GM19023 (cell line): ENCODE measurements at regions not wholly inside any gene's neighbourhood (a gene's known extent, or its start where the extent isn't known, plus 50 kb on each side); places are given as distances from the start of the nearest gene placed in this dataset.

Experiments
- ATAC-seq: cut with Tn5 transposase; IDR thresholded peaks from one replicate; pipeline ENCODE4 v1.9.1; 2021; ENCODE audit warnings: mild to moderate bottlenecking, moderate library complexity; ENCODE audit not compliant: unreplicated experiment

- no peak for ATAC-seq
These were observed 1141.3 kb downstream of the BRINP3 start for GRCh38 chr1:189336115-189337100.

- ATAC-seq = no peak
These were observed 1128.1 kb downstream of the BRINP3 start for GRCh38 chr1:189349607-189350006.

- ATAC-seq = no peak
These were observed 1126.6 kb downstream of the BRINP3 start for GRCh38 chr1:189350983-189351616.

DNA sequence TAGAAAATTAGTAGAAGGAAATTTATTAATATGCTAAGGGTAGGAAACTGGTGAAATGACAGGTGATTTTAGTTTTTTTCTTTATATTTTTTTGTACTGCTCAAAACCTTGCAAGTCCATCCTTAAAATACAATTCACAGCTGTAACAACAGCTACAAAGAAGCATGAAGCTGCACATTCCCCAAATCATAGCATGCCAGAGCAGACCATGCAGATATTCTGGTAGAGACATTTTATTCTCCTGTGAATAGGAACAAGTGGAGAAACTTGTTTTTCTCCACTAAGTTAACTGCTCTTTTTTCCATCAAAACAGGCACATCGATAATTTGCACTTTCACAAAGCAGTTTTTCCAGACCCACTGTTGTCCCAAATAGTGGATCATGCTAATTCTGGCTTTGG is 1125.7 kb downstream of the BRINP3 start:
- ATAC-seq = no peak

DNA sequence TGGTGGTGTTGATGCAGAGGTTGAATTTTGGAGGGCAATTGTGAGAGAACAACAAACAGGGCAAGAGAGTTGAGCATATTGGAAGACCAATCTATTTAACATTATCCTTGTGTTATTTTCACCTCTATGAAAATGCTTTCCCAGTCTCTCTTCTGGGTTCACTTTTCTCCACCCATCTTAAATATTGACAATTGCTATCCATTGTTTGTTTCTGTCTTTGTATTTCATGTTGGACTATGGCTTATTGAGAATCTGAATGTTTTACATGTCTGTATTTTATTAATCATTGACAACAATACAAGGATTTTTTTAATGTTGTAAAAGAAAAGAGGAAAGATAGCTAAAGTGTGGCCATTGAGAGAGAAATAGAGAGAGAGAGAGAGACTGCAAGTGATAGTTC is 1121.5 kb downstream of the BRINP3 start:
- no peak for ATAC-seq

- ATAC-seq = no peak
These were observed 1120.3 kb downstream of the BRINP3 start for GRCh38 chr1:189357317-189357716.

GRCh38 chr1:189369612-189370011 is 1108.1 kb downstream of the BRINP3 start:
- no peak for ATAC-seq

DNA sequence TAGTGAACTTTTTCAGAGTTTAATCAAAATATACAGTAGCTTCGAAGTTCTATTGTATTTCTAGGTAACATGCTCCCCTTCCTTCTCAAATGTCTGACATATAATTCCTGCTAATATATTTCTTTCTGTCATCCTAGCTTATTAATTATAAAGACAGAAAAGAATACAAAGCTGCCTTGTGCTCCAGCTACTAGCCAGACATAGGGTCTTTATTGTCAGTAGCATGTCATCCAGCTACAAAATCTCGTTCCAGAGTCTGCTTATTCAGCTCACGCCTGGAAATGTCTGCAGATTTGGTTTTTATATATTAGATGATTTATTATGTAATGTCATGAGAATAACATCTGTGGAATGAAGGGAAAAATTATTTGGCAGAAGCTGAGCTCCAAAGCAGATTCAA is 1102.8 kb downstream of the BRINP3 start:
- ATAC-seq = no peak

- no peak for ATAC-seq
These were observed 1072.2 kb downstream of the BRINP3 start for GRCh38 chr1:189405419-189405818.

- no peak for ATAC-seq
These were observed 1067.9 kb downstream of the BRINP3 start for GRCh38 chr1:189409774-189410173.

GRCh38 chr1:189424746-189425331 is 1052.8 kb downstream of the BRINP3 start:
- ATAC-seq = no peak

GRCh38 chr1:189429610-189430009 is 1048.1 kb downstream of the BRINP3 start:
- ATAC-seq = no peak

- no peak for ATAC-seq
These were observed 1046.2 kb downstream of the BRINP3 start for GRCh38 chr1:189431447-189431846.

DNA sequence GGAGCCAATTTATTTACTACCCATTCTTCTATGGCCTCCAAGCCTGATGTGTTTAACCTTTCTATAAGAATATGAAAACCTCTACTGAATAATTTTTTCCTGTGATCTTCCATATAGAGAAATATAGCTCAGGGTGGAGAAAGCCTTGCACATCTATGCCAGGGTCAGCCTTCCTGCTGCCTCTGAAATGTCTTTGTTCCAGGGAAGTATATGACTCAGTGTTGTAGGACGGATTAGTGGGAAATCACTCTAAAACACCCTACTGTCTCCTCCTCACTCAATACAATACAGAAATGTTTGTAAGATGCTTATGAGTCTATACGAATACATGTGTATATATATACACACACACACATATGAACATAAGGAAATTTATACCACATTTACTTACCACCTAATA is 1044.9 kb downstream of the BRINP3 start:
- no peak for ATAC-seq

DNA sequence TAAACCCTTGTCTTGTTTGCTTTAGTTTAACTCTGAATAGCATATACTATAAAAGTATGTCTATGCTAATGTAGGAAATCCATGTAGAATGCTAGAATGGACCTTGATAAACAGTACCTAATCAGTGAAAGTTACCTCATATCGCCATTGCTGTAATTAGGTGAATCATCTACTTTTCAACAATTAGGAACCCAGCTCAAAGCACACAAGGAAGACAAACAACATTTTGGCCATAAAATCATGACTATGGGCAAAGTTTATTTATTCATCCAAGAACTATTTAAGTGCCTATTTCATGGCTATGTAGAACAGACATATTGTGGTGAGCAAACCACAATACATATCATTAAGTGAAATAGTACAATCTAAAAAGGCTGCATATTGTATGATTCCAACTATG is 1043.2 kb downstream of the BRINP3 start:
- ATAC-seq = no peak

- no peak for ATAC-seq
These were observed 1042.3 kb downstream of the BRINP3 start for GRCh38 chr1:189435398-189435797.

DNA sequence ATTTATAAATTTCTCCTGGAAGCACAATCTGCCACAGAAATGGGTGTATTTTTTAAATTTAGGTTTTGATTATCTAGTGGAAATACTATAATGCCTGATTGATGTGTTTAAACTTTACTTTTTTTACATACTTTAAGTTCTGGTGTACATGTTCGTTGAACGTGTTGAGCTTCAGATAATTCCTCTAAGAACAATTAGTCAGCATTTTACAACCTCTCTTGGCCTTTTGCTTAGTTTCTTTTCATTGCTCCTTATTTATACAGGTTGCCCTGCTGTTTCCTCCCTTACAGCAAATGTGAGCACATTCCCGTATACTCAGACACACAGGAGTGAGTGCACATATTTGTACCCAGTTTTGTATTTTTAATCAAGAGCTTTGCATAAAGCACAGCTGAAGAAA is 1038.9 kb downstream of the BRINP3 start:
- no peak for ATAC-seq

DNA sequence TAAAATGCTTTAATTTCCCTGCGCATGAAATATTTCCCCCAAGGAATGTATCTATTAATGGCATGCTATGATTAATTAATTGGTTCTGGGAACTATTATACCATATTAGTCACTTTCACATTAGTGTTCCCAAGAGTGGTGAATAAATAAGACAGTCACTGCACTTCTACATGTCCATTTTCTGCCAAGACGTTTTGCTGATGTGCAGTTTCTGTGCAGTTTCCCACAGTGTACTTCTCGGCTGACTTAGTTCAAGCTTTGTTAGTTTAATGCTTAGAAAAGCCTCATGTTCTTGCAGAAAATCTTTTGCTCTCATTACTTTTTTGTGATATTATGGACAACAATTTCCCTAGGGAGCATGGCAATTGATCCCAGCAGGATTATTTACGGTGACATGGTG is 1014.5 kb downstream of the BRINP3 start:
- ATAC-seq = no peak

GRCh38 chr1:189496768-189497167 is 980.9 kb downstream of the BRINP3 start:
- ATAC-seq = no peak

DNA sequence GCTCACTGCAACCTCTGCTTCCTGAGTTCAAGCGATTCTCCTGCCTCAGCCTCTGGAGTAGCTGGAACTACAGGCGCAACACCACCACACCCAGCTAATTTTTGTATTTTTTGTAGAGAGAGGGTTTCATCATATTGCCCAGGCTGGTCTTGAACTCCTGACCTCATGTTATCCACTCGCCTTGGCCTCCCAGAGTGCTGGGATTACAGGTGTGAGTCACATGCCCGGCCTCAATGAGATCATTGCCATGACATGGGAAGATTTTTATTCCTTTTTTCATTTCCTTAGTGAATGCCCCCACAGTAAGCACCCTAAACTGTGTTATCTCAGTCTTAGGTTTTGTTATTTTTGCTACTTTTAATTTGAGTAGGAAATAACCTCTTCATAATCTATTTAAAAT is 977.9 kb downstream of the BRINP3 start:
- no peak for ATAC-seq

DNA sequence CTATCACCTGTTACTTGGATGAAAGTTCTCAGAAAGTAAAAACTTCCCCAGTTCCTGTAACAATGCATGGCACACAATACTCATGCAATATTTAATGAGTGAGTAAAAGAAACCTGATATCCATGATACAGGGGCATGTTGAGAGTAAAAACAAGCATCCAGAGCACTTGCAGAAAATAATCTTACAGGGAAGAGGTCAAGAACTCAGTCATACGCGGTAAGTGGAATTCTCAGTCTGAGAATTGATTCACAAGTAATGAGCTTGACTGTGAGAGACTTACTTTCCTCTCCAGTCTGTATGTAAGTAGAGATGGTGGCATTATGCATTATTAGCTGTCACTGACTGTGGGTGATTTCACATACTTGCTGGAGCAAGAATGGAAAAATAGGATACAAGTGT is 976.9 kb downstream of the BRINP3 start:
- ATAC-seq = no peak

DNA sequence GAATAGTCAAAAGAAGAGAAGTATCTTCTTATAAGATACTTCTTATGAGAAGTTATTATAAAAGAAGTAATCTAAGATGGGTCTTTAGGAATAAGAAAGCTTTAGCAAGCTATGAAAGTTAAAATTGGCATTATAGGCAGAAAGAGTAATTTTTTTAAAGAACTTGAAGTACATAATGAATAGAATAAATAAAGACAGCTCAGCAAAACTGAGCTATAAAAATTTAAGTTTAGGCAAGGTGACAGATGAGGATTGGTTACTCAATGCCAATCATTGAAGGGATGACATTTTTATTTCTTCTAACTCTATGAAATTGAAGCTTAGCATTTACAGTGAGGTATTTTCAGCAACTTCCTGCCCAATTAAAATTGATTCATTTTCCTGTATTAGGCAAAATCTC is 966.8 kb downstream of the BRINP3 start:
- no peak for ATAC-seq
